IMR-90 (cell line): ENCODE measurements at regions not wholly inside any gene's neighbourhood (a gene's known extent, or its start where the extent isn't known, plus 50 kb on each side); places are given as distances from the start of the nearest gene placed in this dataset.

Source experiments
- ATAC-seq: fragments of 200-7000 bp; cut with Tn5 transposase; 2 replicates; pipeline ENCODE4 v1.9.1; 2020; ENCODE audit warnings: low read depth, mild to moderate bottlenecking, moderate library complexity
- BruUV-seq: library from RNA; stranded (reverse); fragments of 400-500 nt; replicated peaks from 2 replicates; lab custom pipeline; 2021; lab: Mats Ljungman, UMichigan
- CTCF ChIA-PET: fragments of 300-600 bp; formaldehyde crosslinking; extraction: SDS; loops from one replicate; lab custom pipeline; 2021; ENCODE audit warnings: antibody characterized with exemption; lab: Yijun Ruan, JAX
- POLR2A ChIA-PET: fragments of 300-600 bp; sonication (Branson Sonifier 250); formaldehyde crosslinking; loops from one replicate; lab custom pipeline; 2022; ENCODE audit warnings: antibody characterized with exemption; ENCODE audit not compliant: unreplicated experiment; lab: Charles Lee
- DNase-seq: peaks from one replicate; pipeline ENCODE4 v3.0.0; 2013
- H2AFZ ChIP-seq: replicated peaks from 2 replicates; pipeline ENCODE3; 2013; ENCODE audit warnings: low read length, mild to moderate bottlenecking; ENCODE audit not compliant: poor library complexity
- H2AK5ac ChIP-seq: 2 replicates; pipeline ENCODE4 v1.6.1; 2013; ENCODE audit warnings: low read depth, low read length, inconsistent platforms
- H2AK9ac ChIP-seq: replicated peaks from 2 replicates; pipeline ENCODE3; 2013; ENCODE audit warnings: mild to moderate bottlenecking, low read depth, low read length, moderate library complexity; ENCODE audit not compliant: poor library complexity
- H2BK120ac ChIP-seq: 2 replicates; pipeline ENCODE4 v1.6.1; 2013; ENCODE audit warnings: low read depth, low read length, inconsistent platforms
- H2BK15ac ChIP-seq: 3 replicates; pipeline ENCODE4 v1.6.1; 2013; ENCODE audit warnings: low read depth, low read length, inconsistent platforms
- H2BK20ac ChIP-seq: 2 replicates; pipeline ENCODE4 v1.6.1; 2013; ENCODE audit warnings: low read depth, mild to moderate bottlenecking, inconsistent platforms, low read length, moderate library complexity
- H2BK5ac ChIP-seq: 2 replicates; pipeline ENCODE4 v1.6.1; 2013; ENCODE audit warnings: mild to moderate bottlenecking, low read depth, low read length, inconsistent platforms; ENCODE audit not compliant: poor library complexity, severe bottlenecking
- H3K14ac ChIP-seq: replicated peaks from 2 replicates; pipeline ENCODE4 v1.6.1; 2013; ENCODE audit warnings: low read depth, low read length, inconsistent platforms
- H3K18ac ChIP-seq: 2 replicates; pipeline ENCODE4 v1.6.1; 2013; ENCODE audit warnings: low read depth, low read length, control low read depth
- H3K23ac ChIP-seq: 2 replicates; pipeline ENCODE4 v1.6.1; 2013; ENCODE audit warnings: low read depth, low read length, inconsistent platforms
- H3K27ac ChIP-seq: 2 replicates; pipeline ENCODE4 v1.5.1; 2013; ENCODE audit warnings: mild to moderate bottlenecking, control low read depth, low read length; ENCODE audit not compliant: insufficient read depth
- H3K27me3 ChIP-seq: 2 replicates; pipeline ENCODE4 v1.6.1; 2013; ENCODE audit warnings: low read length; ENCODE audit not compliant: control insufficient read depth, insufficient read depth
- H3K36me3 ChIP-seq: 2 replicates; pipeline ENCODE4 v1.6.1; 2013; ENCODE audit warnings: low read length, mixed read lengths; ENCODE audit not compliant: control insufficient read depth, insufficient read depth
- H3K4ac ChIP-seq: 2 replicates; pipeline ENCODE4 v1.6.1; 2013; ENCODE audit warnings: low read depth, low read length, inconsistent platforms
- H3K4me1 ChIP-seq: 2 replicates; pipeline ENCODE4 v1.6.1; 2013; ENCODE audit warnings: low read length, mixed read lengths; ENCODE audit not compliant: control insufficient read depth, insufficient read depth
- H3K4me2 ChIP-seq: 2 replicates; pipeline ENCODE4 v1.6.1; 2013; ENCODE audit warnings: low read depth, mild to moderate bottlenecking, control low read depth, low read length, moderate library complexity
- H3K4me3 ChIP-seq: 2 replicates; pipeline ENCODE4 v1.5.1; 2013; ENCODE audit warnings: low read depth, mild to moderate bottlenecking, control low read depth, low read length, moderate library complexity; ENCODE audit not compliant: insufficient read depth
- H3K56ac ChIP-seq: 2 replicates; pipeline ENCODE4 v1.6.1; 2013; ENCODE audit warnings: low read length, inconsistent platforms; ENCODE audit not compliant: insufficient read depth; ENCODE audit errors: extremely low read depth
- H3K79me1 ChIP-seq, 2 experiments: 2 replicates each; pipeline ENCODE4 v1.6.1; 2013; ENCODE audit warnings: low read length in 2 of 2, inconsistent platforms in 1 of 2, low read depth in 1 of 2
- H3K9ac ChIP-seq: 2 replicates; pipeline ENCODE4 v1.6.1; 2013; ENCODE audit warnings: low read depth, low read length, control low read depth
- H3K9me1 ChIP-seq: 2 replicates; pipeline ENCODE4 v1.6.1; 2013; ENCODE audit warnings: low read length, inconsistent platforms; ENCODE audit not compliant: insufficient read depth
- H3K9me3 ChIP-seq: 2 replicates; pipeline ENCODE4 v1.6.1; 2013; ENCODE audit warnings: low read length; ENCODE audit not compliant: control insufficient read depth, insufficient read depth
- H4K20me1 ChIP-seq: 2 replicates; pipeline ENCODE4 v1.6.1; 2013; ENCODE audit warnings: low read length, inconsistent platforms; ENCODE audit not compliant: insufficient read depth
- H4K5ac ChIP-seq: 2 replicates; pipeline ENCODE4 v1.6.1; 2013; ENCODE audit warnings: mild to moderate bottlenecking, low read depth, low read length, control low read depth
- H4K8ac ChIP-seq, 2 experiments: 2 replicates each; pipeline ENCODE4 v1.6.1; 2013; ENCODE audit warnings: low read depth in 2 of 2, low read length in 2 of 2, control low read depth in 1 of 2, inconsistent platforms in 1 of 2
- H4K91ac ChIP-seq: 2 replicates; pipeline ENCODE4 v1.6.1; 2013; ENCODE audit warnings: low read depth, low read length, inconsistent platforms; ENCODE audit not compliant: insufficient read depth
- FOS ChIP-seq: fragments of 150-350 bp; IDR thresholded peaks from 2 replicates; pipeline ENCODE4 v1.6.1; 2016; ENCODE audit warnings: low read depth, low read length
- MAFK ChIP-seq: IDR thresholded peaks from 2 replicates; pipeline ENCODE4 v1.6.1; 2012; ENCODE audit warnings: low read depth, low read length, improper control_type of control experiment
- POLR2A ChIP-seq: IDR thresholded peaks from 2 replicates; pipeline ENCODE4 v1.6.1; 2012; ENCODE audit warnings: mild to moderate bottlenecking, low read depth, low read length
- RAD21 ChIP-seq: IDR thresholded peaks from 2 replicates; pipeline ENCODE4 v1.6.1; 2012; ENCODE audit warnings: low read length, improper control_type of control experiment
- RCOR1 ChIP-seq: IDR thresholded peaks from 2 replicates; pipeline ENCODE4 v1.6.1; 2012; ENCODE audit warnings: mild to moderate bottlenecking, low read length, improper control_type of control experiment; ENCODE audit not compliant: insufficient replicate concordance
- WGBS, 2 experiments: methylation state at CpG; one replicate each; pipeline versions ENCODE4 v1.1.5 to v1.1.7; 2013; ENCODE audit warnings: missing lambda C conversion rate in 2 of 2; ENCODE audit not compliant: insufficient read length in 1 of 2; ENCODE audit errors: extremely low coverage in 2 of 2; 5-methylcytosine and 5-hydroxymethylcytosine counted together
- dilution Hi-C: fragments of 300-500 bp; cut with HindIII; formaldehyde crosslinking; loops from one replicate; pipeline ENCODE4 v1.14.3; 2018; ENCODE audit warnings: low sequenced_read_pairs; ENCODE audit not compliant: unreplicated experiment
- in situ Hi-C: fragments of 300-500 bp; cut with MboI; formaldehyde crosslinking; loops from 3 replicates; pipeline ENCODE4 v1.14.3; 2019; ENCODE audit warnings: low sequenced_read_pairs, inconsistent platforms, mixed read lengths
- intact Hi-C: fragments of 100-400 bp; cut with micrococcal nuclease; formaldehyde crosslinking; loops from 2 replicates; pipeline ENCODE4 v1.10.0; 2022

- no peak for TF ChIP-seq RAD21
These were observed 139.4 kb upstream of the RAB4A start (continued) for GRCh38 chr1:229131243-229132105.

- H3K27me3 ChIP-seq = peaks cover 34% of the 10 kb centered on the region
- no peaks in the 10 kb centered on the region for H3K36me3 ChIP-seq
- no peak overlapping the region for H2AFZ ChIP-seq
- ATAC-seq (no peak), DNase-seq (no peak)
- no CpG with 5 or more reads among the region's 1 CpG for WGBS, 2 experiments
- ChIA-PET POLR2A (no interaction called here), CTCF (no interaction called here)
- no peak overlapping the region for H3K9ac ChIP-seq
- no peak overlapping the region for H2BK120ac ChIP-seq
- BruUV-seq = no TSS peak
- H2BK5ac ChIP-seq = no peak overlapping the region
- H3K4me3 ChIP-seq = no peak overlapping the region
- no peaks in the 10 kb centered on the region for H4K20me1 ChIP-seq
- H3K18ac ChIP-seq = no peak overlapping the region
- in situ Hi-C loops (no loop called here), intact Hi-C loops (no loop called here), dilution Hi-C loops (no loop called here)
- no peaks in the 10 kb centered on the region for H3K4me1 ChIP-seq
- H4K91ac ChIP-seq = no peak overlapping the region
- H2AK5ac ChIP-seq = no peak overlapping the region
- no peak overlapping the region for H4K8ac ChIP-seq
- no peak overlapping the region for H3K4me2 ChIP-seq
- no peak overlapping the region for H3K14ac ChIP-seq
- no peak overlapping the region for H3K56ac ChIP-seq
- no peak overlapping the region for H3K27ac ChIP-seq
- no peak overlapping the region for H2BK15ac ChIP-seq
- no peak overlapping the region for H2BK20ac ChIP-seq
- no peak overlapping the region for H3K4ac ChIP-seq
- H3K9me1 ChIP-seq = no peaks in the 10 kb centered on the region
- no peak for TF ChIP-seq POLR2A
- no peak for TF ChIP-seq RCOR1
- TF ChIP-seq FOS = no peak
- no peak for TF ChIP-seq MAFK
- H3K9me3 ChIP-seq = peaks cover 7% of the 10 kb centered on the region; the same call in 1 of the 2 replicates
- H3K79me1 ChIP-seq = no peaks in the 10 kb centered on the region
- no peak overlapping the region for H2AK9ac ChIP-seq
- no peak overlapping the region for H3K23ac ChIP-seq
- no peak overlapping the region for H4K5ac ChIP-seq
These were observed 138.8 kb upstream of the RAB4A start for GRCh38 chr1:229132106-229132443.
